ENCODE measurements at regions not wholly inside any gene's neighbourhood (a gene's known extent, or its start where the extent isn't known, plus 50 kb on each side); places are given as distances from the start of the nearest gene placed in this dataset.

DNA sequence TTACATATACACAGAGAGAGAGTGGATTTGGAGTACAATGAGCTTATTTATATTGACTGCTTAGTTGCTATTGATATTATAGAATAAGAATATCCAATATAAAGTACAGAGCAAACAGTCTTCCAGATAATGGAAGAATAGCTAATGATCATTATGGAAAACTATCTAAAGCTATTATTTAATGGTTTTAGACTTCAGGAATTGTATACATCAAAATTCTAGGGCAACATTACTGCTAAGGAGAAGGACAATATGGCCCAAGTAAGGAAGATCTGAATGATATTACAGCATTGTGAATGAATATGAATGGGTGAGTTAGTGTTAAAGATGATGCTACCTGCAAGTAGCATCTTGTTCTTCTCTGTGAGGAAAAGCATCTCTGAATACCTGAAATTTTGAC lies 604.2 kb upstream of the PCDH20 start:
- TF ChIP-seq, protein P1, sequence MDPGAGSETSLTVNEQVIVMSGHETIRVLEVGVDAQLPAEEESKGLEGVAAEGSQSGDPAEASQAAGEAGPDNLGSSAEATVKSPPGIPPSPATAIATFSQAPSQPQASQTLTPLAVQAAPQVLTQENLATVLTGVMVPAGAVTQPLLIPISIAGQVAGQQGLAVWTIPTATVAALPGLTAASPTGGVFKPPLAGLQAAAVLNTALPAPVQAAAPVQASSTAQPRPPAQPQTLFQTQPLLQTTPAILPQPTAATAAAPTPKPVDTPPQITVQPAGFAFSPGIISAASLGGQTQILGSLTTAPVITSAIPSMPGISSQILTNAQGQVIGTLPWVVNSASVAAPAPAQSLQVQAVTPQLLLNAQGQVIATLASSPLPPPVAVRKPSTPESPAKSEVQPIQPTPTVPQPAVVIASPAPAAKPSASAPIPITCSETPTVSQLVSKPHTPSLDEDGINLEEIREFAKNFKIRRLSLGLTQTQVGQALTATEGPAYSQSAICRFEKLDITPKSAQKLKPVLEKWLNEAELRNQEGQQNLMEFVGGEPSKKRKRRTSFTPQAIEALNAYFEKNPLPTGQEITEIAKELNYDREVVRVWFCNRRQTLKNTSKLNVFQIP (CRISPR knock-in tag; IDR thresholded peaks at IDR 0.05; ENCODE audit: borderline replicate concordance, low read depth) = no peak
- TF ChIP-seq, protein P2, sequence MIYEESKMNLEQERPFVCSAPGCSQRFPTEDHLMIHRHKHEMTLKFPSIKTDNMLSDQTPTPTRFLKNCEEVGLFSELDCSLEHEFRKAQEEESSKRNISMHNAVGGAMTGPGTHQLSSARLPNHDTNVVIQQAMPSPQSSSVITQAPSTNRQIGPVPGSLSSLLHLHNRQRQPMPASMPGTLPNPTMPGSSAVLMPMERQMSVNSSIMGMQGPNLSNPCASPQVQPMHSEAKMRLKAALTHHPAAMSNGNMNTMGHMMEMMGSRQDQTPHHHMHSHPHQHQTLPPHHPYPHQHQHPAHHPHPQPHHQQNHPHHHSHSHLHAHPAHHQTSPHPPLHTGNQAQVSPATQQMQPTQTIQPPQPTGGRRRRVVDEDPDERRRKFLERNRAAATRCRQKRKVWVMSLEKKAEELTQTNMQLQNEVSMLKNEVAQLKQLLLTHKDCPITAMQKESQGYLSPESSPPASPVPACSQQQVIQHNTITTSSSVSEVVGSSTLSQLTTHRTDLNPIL (CRISPR knock-in tag; IDR thresholded peaks at IDR 0.05; ENCODE audit: low read depth) = no peak
- no peak for TF ChIP-seq ISL1 (CRISPR knock-in tag; IDR thresholded peaks at IDR 0.05)
- ATAC-seq = no peak

DNA sequence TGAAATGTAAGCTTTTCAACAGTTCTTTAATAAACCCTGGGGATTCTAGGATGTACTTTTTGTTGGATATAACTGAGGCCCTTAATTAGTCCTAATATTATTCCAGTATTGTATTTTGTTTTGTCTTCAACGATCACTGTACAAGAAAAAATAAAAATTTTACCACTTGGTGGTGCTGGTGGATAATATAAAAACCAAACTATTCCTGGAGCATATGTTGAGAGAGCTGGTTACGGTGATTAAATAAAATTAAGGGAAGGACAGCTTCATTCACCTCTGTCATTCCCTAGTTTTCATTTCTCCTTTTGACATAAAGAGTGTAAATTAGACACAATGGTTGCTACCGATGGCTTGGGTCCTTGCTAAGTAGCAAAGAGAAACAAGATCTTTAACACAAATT lies 598.6 kb upstream of the PCDH20 start:
- peak; percentile 63; the same call in 2 of the 3 replicates for ATAC-seq

DNA sequence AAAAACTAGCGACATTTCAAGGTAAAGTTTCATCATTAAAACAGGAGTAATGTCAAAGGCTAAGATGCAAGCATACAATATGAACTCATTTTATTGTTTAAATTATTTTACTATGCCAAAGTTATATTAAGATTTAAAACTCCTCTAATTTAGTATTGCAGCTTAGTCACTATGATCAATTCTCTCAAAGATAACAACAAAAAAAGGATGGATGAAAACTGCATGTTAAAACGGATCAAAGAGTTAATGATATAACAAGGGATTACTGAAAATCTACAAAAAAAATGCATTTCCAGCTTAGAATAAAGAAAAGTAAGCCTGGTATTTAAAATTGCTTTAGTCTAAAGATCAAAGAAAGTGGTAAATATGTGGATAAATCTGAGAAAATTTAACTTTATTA lies 587.8 kb upstream of the PCDH20 start:
- ATAC-seq = no peak

More for the DNA sequence above, 598.6 kb upstream of the PCDH20 start:
- peak; percentile 63; the same call in 1 of the 2 replicates for TF ChIP-seq ZNF70 (CRISPR knock-in tag; IDR thresholded peaks at IDR 0.05)
- TF ChIP-seq, protein P2 (CRISPR knock-in tag; IDR thresholded peaks at IDR 0.05; ENCODE audit: low read depth) = no peak

DNA sequence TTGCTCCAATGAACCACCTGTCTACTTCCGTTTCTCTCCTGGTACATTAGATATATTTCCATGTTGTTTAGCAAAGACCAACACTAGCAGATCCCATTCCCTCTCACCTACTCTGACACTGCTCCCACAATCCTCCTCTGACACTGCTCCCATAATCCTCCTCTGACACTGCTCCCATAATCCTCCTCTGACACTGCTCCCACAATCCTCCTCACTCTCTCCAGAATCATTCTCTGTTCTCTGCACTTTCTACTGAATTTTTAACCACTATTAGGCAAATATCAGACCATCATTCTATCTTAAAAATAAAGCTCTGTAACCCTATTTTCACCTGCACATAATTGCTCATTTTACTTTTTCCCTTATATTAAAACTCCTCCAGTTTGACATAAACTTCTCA lies 578.5 kb upstream of the PCDH20 start:
- ATAC-seq = no peak
- TF ChIP-seq ZNF8 (CRISPR knock-in tag; IDR thresholded peaks at IDR 0.05) = no peak
- TF ChIP-seq TCF4 (CRISPR knock-in tag; IDR thresholded peaks at IDR 0.05; ENCODE audit: borderline replicate concordance) = no peak
- TF ChIP-seq, protein P3, sequence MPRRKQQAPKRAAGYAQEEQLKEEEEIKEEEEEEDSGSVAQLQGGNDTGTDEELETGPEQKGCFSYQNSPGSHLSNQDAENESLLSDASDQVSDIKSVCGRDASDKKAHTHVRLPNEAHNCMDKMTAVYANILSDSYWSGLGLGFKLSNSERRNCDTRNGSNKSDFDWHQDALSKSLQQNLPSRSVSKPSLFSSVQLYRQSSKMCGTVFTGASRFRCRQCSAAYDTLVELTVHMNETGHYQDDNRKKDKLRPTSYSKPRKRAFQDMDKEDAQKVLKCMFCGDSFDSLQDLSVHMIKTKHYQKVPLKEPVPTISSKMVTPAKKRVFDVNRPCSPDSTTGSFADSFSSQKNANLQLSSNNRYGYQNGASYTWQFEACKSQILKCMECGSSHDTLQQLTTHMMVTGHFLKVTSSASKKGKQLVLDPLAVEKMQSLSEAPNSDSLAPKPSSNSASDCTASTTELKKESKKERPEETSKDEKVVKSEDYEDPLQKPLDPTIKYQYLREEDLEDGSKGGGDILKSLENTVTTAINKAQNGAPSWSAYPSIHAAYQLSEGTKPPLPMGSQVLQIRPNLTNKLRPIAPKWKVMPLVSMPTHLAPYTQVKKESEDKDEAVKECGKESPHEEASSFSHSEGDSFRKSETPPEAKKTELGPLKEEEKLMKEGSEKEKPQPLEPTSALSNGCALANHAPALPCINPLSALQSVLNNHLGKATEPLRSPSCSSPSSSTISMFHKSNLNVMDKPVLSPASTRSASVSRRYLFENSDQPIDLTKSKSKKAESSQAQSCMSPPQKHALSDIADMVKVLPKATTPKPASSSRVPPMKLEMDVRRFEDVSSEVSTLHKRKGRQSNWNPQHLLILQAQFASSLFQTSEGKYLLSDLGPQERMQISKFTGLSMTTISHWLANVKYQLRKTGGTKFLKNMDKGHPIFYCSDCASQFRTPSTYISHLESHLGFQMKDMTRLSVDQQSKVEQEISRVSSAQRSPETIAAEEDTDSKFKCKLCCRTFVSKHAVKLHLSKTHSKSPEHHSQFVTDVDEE (CRISPR knock-in tag; IDR thresholded peaks at IDR 0.05) = no peak
- TF ChIP-seq ZC3H10 (CRISPR knock-in tag; IDR thresholded peaks at IDR 0.05) = no peak
- TF ChIP-seq, protein P2 (CRISPR knock-in tag; IDR thresholded peaks at IDR 0.05; ENCODE audit: low read depth) = no peak
- TF ChIP-seq PPARA (CRISPR knock-in tag; IDR thresholded peaks at IDR 0.05; ENCODE audit: borderline replicate concordance) = no peak
- TF ChIP-seq GLIS3 (CRISPR knock-in tag; IDR thresholded peaks at IDR 0.05) = no peak
- TF ChIP-seq SNAI2 (CRISPR knock-in tag; IDR thresholded peaks at IDR 0.05) = no peak
- TF ChIP-seq, protein P4, sequence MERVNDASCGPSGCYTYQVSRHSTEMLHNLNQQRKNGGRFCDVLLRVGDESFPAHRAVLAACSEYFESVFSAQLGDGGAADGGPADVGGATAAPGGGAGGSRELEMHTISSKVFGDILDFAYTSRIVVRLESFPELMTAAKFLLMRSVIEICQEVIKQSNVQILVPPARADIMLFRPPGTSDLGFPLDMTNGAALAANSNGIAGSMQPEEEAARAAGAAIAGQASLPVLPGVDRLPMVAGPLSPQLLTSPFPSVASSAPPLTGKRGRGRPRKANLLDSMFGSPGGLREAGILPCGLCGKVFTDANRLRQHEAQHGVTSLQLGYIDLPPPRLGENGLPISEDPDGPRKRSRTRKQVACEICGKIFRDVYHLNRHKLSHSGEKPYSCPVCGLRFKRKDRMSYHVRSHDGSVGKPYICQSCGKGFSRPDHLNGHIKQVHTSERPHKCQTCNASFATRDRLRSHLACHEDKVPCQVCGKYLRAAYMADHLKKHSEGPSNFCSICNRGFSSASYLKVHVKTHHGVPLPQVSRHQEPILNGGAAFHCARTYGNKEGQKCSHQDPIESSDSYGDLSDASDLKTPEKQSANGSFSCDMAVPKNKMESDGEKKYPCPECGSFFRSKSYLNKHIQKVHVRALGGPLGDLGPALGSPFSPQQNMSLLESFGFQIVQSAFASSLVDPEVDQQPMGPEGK (CRISPR knock-in tag; IDR thresholded peaks at IDR 0.05; ENCODE audit: borderline replicate concordance) = no peak
- no peak for TF ChIP-seq ZFP30 (CRISPR knock-in tag; IDR thresholded peaks at IDR 0.05)

More for the DNA sequence above, 587.8 kb upstream of the PCDH20 start:
- TF ChIP-seq, protein P3 (CRISPR knock-in tag; IDR thresholded peaks at IDR 0.05) = no peak
- TF ChIP-seq BACH2 (CRISPR knock-in tag; IDR thresholded peaks at IDR 0.05; ENCODE audit: borderline replicate concordance) (no peak), CSDC2 (CRISPR knock-in tag; IDR thresholded peaks at IDR 0.05) (no peak)
- TF ChIP-seq, protein P1 (CRISPR knock-in tag; IDR thresholded peaks at IDR 0.05; ENCODE audit: borderline replicate concordance, low read depth) = no peak
- TF ChIP-seq, protein P5, sequence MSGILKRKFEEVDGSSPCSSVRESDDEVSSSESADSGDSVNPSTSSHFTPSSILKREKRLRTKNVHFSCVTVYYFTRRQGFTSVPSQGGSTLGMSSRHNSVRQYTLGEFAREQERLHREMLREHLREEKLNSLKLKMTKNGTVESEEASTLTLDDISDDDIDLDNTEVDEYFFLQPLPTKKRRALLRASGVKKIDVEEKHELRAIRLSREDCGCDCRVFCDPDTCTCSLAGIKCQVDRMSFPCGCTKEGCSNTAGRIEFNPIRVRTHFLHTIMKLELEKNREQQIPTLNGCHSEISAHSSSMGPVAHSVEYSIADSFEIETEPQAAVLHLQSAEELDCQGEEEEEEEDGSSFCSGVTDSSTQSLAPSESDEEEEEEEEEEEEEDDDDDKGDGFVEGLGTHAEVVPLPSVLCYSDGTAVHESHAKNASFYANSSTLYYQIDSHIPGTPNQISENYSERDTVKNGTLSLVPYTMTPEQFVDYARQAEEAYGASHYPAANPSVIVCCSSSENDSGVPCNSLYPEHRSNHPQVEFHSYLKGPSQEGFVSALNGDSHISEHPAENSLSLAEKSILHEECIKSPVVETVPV (CRISPR knock-in tag; IDR thresholded peaks at IDR 0.05) = no peak
